GM19467 (cell line): ENCODE measurements at regions not wholly inside any gene's neighbourhood (a gene's known extent, or its start where the extent isn't known, plus 50 kb on each side); places are given as distances from the start of the nearest gene placed in this dataset.

Source experiments
- ATAC-seq: cut with Tn5 transposase; IDR thresholded peaks from one replicate; pipeline ENCODE4 v1.9.1; 2021; ENCODE audit warnings: mild to moderate bottlenecking, moderate library complexity; ENCODE audit not compliant: unreplicated experiment

DNA sequence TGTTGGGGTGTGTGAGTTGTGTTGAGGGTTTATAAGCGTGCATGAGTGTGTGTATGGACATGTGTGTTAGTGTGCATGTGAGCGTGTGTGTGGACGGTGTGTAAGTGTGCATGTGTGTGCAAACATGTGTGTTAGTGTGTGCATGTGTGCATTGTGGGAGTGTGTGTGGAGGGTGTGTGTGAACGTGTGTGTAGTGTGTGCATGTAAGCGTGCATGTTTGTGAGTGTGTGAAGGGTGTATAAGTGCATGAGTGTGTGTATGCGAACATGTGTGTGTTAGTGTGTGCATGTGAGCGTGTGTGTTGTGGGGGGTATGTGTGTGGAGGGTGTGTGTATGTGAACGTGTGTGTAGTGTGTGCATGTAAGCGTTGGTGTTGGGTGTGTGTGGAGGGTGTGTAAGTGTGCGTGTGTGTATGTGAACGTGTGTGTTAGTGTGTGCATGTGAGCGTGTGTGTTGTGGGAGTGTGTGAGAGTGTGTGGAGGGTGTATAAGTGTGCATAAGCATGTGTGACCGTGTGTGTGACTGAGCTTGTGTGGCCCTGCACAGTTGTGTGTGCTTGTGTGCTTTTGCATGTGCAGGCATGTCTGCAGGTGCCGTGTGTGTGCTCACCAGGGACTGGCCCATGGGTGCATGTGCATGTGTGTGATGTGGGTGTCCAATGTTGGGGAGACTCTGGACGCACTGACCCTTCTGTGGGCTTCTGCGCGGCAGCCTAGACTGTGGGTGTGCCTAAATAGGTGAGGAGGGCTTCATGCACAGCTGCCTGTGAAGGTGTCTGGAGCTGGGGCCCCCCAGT lies 866.2 kb downstream of the TBC1D22A start:
- ATAC-seq, result no peak

DNA sequence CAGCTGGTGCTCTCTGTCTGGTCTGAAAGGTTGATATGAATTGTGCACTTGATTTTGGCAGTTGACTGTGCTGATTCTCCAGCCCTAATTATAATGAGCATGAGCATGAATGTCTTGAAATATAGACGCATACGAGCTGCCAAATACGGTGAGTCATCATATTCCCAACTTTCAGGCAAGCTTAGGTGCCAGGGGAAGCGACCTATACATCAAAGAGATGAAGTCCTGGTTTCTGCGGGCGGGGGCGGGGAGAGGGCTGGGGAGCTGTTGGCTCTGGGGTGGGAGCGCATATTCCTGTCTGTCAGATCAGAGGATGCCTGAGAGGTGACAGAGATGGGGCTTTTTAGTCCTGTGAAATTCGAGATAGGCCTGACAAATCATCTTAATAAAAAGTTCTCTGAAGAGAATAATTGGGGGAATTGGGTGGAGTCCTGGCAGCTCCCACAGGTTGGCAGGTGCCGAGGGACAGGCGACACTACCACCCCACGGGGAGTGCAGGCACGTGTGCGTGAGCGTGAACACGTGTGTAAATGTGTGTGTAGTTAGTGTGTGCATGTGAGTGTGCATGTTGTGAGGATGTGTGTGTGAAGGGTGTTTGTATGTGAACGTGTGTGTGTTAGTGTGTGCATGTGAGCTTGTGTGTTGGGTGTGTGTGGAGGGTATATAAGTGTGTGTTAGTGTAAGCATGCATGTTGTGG lies 865.3 kb downstream of the TBC1D22A start:
- ATAC-seq, result no peak

- ATAC-seq, result no peak
These were observed 864.3 kb downstream of the TBC1D22A start for GRCh38 chr22:47626428-47627390.

DNA sequence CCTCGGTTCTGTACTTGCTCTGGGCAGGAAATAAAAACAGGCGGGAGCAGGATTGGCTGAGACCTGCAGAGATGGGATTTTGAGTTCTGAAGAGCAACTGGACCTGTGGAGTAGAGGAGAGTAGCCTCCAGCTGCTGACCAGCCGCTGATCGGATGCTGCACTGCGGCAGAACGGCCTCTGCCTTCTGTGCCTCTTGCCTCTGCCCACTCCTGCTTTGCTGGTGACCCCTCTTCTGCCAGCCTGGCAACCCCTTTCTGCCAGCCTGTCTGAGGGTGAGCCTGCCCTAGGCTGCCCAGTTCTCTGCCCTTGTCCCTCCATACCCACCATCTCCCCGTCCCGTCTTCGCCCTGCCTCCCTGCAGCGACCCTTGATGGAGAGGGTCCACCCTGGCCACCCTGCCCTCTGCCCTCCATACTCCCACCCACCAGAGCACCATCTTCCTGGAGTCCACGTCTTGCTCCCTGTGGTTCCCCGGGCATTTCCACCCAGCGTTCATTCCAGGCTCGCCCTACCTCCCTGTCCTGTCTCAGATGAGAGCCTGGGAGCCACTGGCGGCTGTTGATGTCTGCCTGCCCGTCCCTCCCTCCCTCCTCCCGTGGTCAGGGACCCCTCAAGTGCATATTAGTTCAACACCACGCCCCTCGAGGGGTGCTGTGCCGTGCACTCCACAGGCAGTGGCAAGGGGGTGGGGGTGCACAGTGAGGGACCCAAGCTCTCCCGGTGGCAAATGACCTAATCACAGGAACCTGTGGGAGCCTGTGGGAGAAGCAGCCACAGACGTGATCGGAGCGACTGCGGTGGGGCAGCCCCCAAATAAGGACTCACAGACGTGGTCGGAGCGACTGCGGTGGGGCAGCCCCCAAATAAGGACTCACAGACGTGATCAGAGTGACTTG lies 863.3 kb downstream of the TBC1D22A start:
- ATAC-seq, result no peak

GRCh38 chr22:47625013-47625385 lies 862.5 kb downstream of the TBC1D22A start:
- no peak for ATAC-seq

- no peak for ATAC-seq
These were observed 862.0 kb downstream of the TBC1D22A start for GRCh38 chr22:47624252-47625012.

- ATAC-seq, result no peak
These were observed 861.3 kb downstream of the TBC1D22A start for GRCh38 chr22:47623763-47624148.

- ATAC-seq, result no peak
These were observed 860.8 kb downstream of the TBC1D22A start for GRCh38 chr22:47623066-47623762.

GRCh38 chr22:47622541-47622940 lies 860.1 kb downstream of the TBC1D22A start:
- no peak for ATAC-seq

DNA sequence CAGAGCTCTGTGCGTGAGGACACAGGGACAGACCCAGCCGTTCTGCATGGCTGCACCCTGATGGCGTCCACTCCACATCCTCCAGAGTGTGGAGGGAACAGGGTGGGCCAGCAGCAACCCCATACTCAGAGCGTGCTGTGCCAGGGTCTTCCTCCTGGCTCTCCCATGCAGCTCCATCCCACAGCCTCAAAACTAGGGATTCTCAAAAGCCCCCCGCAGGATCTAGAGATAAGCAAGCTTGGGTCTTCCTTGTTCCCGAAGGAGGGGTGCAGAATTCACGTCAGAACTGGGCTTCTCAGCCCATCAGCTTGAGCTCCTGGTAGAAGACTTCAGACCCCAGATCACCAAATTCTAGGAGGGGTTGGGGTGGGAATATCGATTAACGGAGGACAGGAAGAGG lies 858.8 kb downstream of the TBC1D22A start:
- no peak for ATAC-seq

- ATAC-seq, result no peak
These were observed 857.9 kb downstream of the TBC1D22A start for GRCh38 chr22:47620391-47620790.

GRCh38 chr22:47619631-47620030 lies 857.2 kb downstream of the TBC1D22A start:
- ATAC-seq, result no peak

GRCh38 chr22:47618180-47619010 lies 855.9 kb downstream of the TBC1D22A start:
- no peak for ATAC-seq

GRCh38 chr22:47617186-47617585 lies 854.7 kb downstream of the TBC1D22A start:
- ATAC-seq, result no peak

- ATAC-seq, result no peak
These were observed 854.1 kb downstream of the TBC1D22A start for GRCh38 chr22:47616396-47617020.

DNA sequence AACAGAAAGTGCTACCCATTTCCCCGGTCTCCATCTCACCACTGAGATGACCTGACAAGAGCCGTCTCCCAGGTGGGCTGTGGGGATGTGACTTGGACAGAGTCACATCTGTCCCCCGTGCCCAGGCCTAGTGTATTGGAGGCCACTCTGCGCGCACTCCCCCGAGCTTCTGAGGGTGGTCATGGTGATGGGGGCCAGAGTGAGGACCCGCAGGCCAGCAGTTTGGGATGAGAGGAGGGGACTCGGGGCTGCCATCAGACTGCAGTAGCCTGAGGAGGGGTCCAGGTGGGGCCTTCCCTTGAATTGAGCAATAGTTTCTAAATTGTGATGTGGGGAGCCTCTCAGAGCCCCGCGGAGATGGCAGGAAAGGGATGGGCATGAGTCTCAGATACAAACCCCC lies 852.6 kb downstream of the TBC1D22A start:
- no peak for ATAC-seq

- ATAC-seq, result no peak
These were observed 851.3 kb downstream of the TBC1D22A start for GRCh38 chr22:47613606-47614350.
